Endothelial cell of umbilical vein (primary cell): ENCODE measurements at regions not wholly inside any gene's neighbourhood (a gene's known extent, or its start where the extent isn't known, plus 50 kb on each side); places are given as distances from the start of the nearest gene placed in this dataset.

Experiments used
- BruUV-seq: library from RNA; stranded (reverse); fragments of 400-500 nt; replicated peaks from 2 replicates; lab custom pipeline; 2021; lab: Mats Ljungman, UMichigan
- CTCF ChIA-PET: fragments of 300-600, 350-600 bp; sonication (Branson Sonifier 250); formaldehyde crosslinking; loops from one replicate; lab custom pipeline; 2021; ENCODE audit warnings: antibody characterized with exemption, inconsistent platforms; lab: Charles Lee
- POLR2A ChIA-PET: fragments of 300-600, 350-600 bp; sonication (Branson Sonifier 250); formaldehyde crosslinking; loops from one replicate; lab custom pipeline; 2021; ENCODE audit warnings: antibody characterized with exemption, inconsistent platforms; lab: Charles Lee
- DNase-seq: peaks from one replicate; pipeline ENCODE4 v3.0.0-alpha.2; 2011; ENCODE audit warnings: low read depth, low spot score
- FAIRE-seq: peaks from 2 replicates; lab custom pipeline; 2011; peaks lifted over from hg19 to GRCh38; lab: Jason Lieb, UNC
- H2AFZ ChIP-seq: 2 replicates; pipeline ENCODE4 v1.6.0; 2012; ENCODE audit warnings: low read depth, low read length, control low read depth, inconsistent platforms
- H3K27ac ChIP-seq: 2 replicates; pipeline ENCODE4 v1.5.1; 2011; ENCODE audit warnings: low read depth, mild to moderate bottlenecking, control low read depth, low read length, moderate library complexity; ENCODE audit not compliant: insufficient read depth
- H3K27me3 ChIP-seq, 2 experiments: 2 replicates each; pipeline versions ENCODE4 v1.6.0 to v1.6.1; 2011; ENCODE audit warnings: low read length in 2 of 2, mixed read lengths in 1 of 2; ENCODE audit not compliant: control insufficient read depth in 2 of 2, insufficient read depth in 2 of 2
- H3K36me3 ChIP-seq, 2 experiments: 2 replicates in 1 of 2; 3 replicates in 1 of 2; pipeline ENCODE4 v1.5.1; 2011; ENCODE audit warnings: low read length in 2 of 2, mild to moderate bottlenecking in 1 of 2, moderate library complexity in 1 of 2; ENCODE audit not compliant: control insufficient read depth in 2 of 2, insufficient read depth in 2 of 2; ENCODE audit errors: extremely low read depth in 1 of 2
- H3K4me1 ChIP-seq: 3 replicates; pipeline ENCODE4 v1.5.1; 2011; ENCODE audit warnings: mild to moderate bottlenecking, low read length; ENCODE audit not compliant: control insufficient read depth, insufficient read depth; ENCODE audit errors: extremely low read depth
- H3K4me2 ChIP-seq: 2 replicates; pipeline ENCODE4 v1.6.1; 2011; ENCODE audit warnings: low read length, control low read depth, mixed read lengths; ENCODE audit not compliant: insufficient read depth
- H3K4me3 ChIP-seq, 3 experiments: fragments of 200-600 bp in 1 of 3; sonication (generic), shearing (Covaris generic) in 1 of 3; replicated peaks in 1 of 3; 2 replicates each; pipeline ENCODE4 v1.5.1; 2011 to 2016; ENCODE audit warnings: control low read depth in 3 of 3, low read length in 3 of 3, mild to moderate bottlenecking in 2 of 3, inconsistent platforms in 1 of 3, low read depth in 1 of 3, moderate library complexity in 1 of 3; ENCODE audit not compliant: insufficient read depth in 1 of 3
- H3K79me2 ChIP-seq: 2 replicates; pipeline ENCODE4 v1.6.0; 2012; ENCODE audit warnings: low read length, inconsistent platforms; ENCODE audit not compliant: control insufficient read depth, insufficient read depth
- H3K9ac ChIP-seq: replicated peaks from 2 replicates; pipeline ENCODE3; 2011; ENCODE audit warnings: low read length, control low read depth; ENCODE audit not compliant: insufficient read depth; ENCODE audit errors: extremely low read depth
- H3K9me1 ChIP-seq: replicated peaks from 3 replicates; pipeline ENCODE4 v1.6.0; 2011; ENCODE audit warnings: mild to moderate bottlenecking, low read length; ENCODE audit not compliant: control insufficient read depth, insufficient read depth; ENCODE audit errors: extremely low read depth
- H3K9me3 ChIP-seq: replicated peaks from 2 replicates; pipeline ENCODE4 v1.5.1; 2012; ENCODE audit warnings: low read length, inconsistent platforms; ENCODE audit not compliant: control insufficient read depth, insufficient read depth
- H4K20me1 ChIP-seq: replicated peaks from 2 replicates; pipeline ENCODE3; 2011; ENCODE audit warnings: mild to moderate bottlenecking, low read length; ENCODE audit not compliant: control insufficient read depth, insufficient read depth; ENCODE audit errors: extremely low read depth
- EZH2 ChIP-seq: IDR thresholded peaks from 2 replicates; pipeline ENCODE4 v1.6.1; 2012; ENCODE audit warnings: borderline replicate concordance, low read depth, mild to moderate bottlenecking, moderate library complexity, low read length, inconsistent platforms; ENCODE audit not compliant: severe bottlenecking
- FOS ChIP-seq: IDR thresholded peaks from 2 replicates; pipeline ENCODE4 v1.6.1; 2011; ENCODE audit warnings: mild to moderate bottlenecking, low read length, moderate library complexity, borderline replicate concordance; ENCODE audit not compliant: insufficient read depth
- GATA2 ChIP-seq: IDR thresholded peaks from 2 replicates; pipeline ENCODE4 v1.7.0; 2011; ENCODE audit warnings: low read depth, mild to moderate bottlenecking, moderate library complexity, mixed read lengths, low read length; ENCODE audit not compliant: insufficient read length, insufficient read depth
- JUN ChIP-seq: IDR thresholded peaks from 2 replicates; pipeline ENCODE4 v1.6.1; 2011; ENCODE audit warnings: borderline replicate concordance, low read depth; ENCODE audit not compliant: insufficient read length, insufficient read depth
- MYC ChIP-seq: IDR thresholded peaks from one replicate; pipeline ENCODE4 v1.6.1; 2011; ENCODE audit warnings: mild to moderate bottlenecking, low read depth, low read length
- POLR2A ChIP-seq: IDR thresholded peaks from 2 replicates; pipeline ENCODE4 v1.6.1; 2012; ENCODE audit warnings: low read depth, mild to moderate bottlenecking, control low read depth, low read length
- POLR2AphosphoS5 ChIP-seq: IDR thresholded peaks from 2 replicates; pipeline ENCODE4 v1.6.1; 2012; ENCODE audit warnings: low read depth, mild to moderate bottlenecking, control low read depth, low read length, moderate library complexity; ENCODE audit not compliant: insufficient read depth
- dilution Hi-C: fragments of 300-500 bp; cut with MboI; formaldehyde crosslinking; loops from one replicate; pipeline ENCODE4 v1.15.0; 2019; ENCODE audit warnings: low sequenced_read_pairs; ENCODE audit not compliant: extremely low pct_ligation_motif_present
- intact Hi-C: fragments of 100-400 bp; cut with micrococcal nuclease; formaldehyde crosslinking; loops from one replicate; pipeline ENCODE4 v1.10.0; 2022
- TF ChIP-seq, protein P1 (sequence below), 2 donors: IDR thresholded peaks; 1 replicate in 1 of 2; 2 replicates in 1 of 2; pipeline ENCODE4 v1.5.1; 2011; ENCODE audit warnings: low read length in 2 of 2, mild to moderate bottlenecking in 2 of 2, moderate library complexity in 2 of 2, control low read depth in 1 of 2, inconsistent platforms in 1 of 2, low read depth in 1 of 2; ENCODE audit not compliant: insufficient read depth in 1 of 2; ENCODE audit errors: extremely low read depth in 1 of 2
- TF ChIP-seq, protein P2 (sequence below): IDR thresholded peaks from 2 replicates; pipeline ENCODE4 v1.6.1; 2011; ENCODE audit not compliant: insufficient read depth, insufficient read length

DNA sequence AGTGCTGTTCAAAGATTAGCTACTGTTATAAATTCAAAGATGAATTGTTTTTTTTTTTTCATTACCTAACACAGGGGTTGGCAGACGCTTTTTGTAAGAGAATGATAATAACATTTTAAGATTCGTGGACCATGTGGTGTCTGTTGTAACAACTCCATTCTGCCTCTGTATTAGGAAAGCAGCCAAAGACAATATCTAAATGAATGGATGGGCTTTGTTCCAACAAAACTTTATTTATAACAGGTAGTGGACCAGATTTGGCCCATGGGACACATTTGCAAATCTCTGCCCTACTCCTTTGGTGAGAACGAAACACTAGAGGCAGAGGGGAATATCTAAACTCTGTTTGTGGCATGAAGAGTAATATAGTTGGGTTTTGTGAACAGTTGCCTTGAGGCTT, 83.6 kb upstream of the BLID start:
- H3K27ac ChIP-seq: peak overlapping the region; percentile 20
- no peaks in the 10 kb centered on the region for H4K20me1 ChIP-seq
- intact Hi-C loops: loop anchor here (5.0 to 10.0 kb wide), 4 partner anchors 308 to 1865 kb away; partner anchors contain the start of genes ARHGEF12 and HSPA8
- dilution Hi-C loops: no loop called here
- no peak overlapping the region for H3K4me3 ChIP-seq
- H3K9me1 ChIP-seq: no peaks in the 10 kb centered on the region
- no peak overlapping the region for H3K9ac ChIP-seq
- TF ChIP-seq POLR2AphosphoS5: peak; percentile 56
- TF ChIP-seq, protein P1, sequence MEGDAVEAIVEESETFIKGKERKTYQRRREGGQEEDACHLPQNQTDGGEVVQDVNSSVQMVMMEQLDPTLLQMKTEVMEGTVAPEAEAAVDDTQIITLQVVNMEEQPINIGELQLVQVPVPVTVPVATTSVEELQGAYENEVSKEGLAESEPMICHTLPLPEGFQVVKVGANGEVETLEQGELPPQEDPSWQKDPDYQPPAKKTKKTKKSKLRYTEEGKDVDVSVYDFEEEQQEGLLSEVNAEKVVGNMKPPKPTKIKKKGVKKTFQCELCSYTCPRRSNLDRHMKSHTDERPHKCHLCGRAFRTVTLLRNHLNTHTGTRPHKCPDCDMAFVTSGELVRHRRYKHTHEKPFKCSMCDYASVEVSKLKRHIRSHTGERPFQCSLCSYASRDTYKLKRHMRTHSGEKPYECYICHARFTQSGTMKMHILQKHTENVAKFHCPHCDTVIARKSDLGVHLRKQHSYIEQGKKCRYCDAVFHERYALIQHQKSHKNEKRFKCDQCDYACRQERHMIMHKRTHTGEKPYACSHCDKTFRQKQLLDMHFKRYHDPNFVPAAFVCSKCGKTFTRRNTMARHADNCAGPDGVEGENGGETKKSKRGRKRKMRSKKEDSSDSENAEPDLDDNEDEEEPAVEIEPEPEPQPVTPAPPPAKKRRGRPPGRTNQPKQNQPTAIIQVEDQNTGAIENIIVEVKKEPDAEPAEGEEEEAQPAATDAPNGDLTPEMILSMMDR (IDR thresholded peaks at IDR 0.05; ENCODE audit: extremely low read depth in 1 of 2, insufficient read depth in 1 of 2, low read depth in 1 of 2, low read length in 2 of 2): no peak
- no peaks in the 10 kb centered on the region for H3K27me3 ChIP-seq
- ChIA-PET POLR2A (no interaction called here), CTCF (interaction anchor here (0.5 to 1.9 kb wide), 4 partner anchors 10 to 335 kb away, joined by 3 to 8 read pairs (median 3); no protein-coding TSS in a partner anchor)
- no peaks in the 10 kb centered on the region for H3K9me3 ChIP-seq
- FAIRE-seq: peak; percentile 49
- DNase-seq: peak; percentile 86
- no peaks in the 10 kb centered on the region for H3K36me3 ChIP-seq
- H3K4me2 ChIP-seq: peak overlapping the region; percentile 39
- peaks cover 64% of the 10 kb centered on the region for H3K4me1 ChIP-seq
- no peak overlapping the region for H2AFZ ChIP-seq
- no TSS peak for BruUV-seq
- H3K79me2 ChIP-seq: peaks cover 14% of the 10 kb centered on the region

DNA sequence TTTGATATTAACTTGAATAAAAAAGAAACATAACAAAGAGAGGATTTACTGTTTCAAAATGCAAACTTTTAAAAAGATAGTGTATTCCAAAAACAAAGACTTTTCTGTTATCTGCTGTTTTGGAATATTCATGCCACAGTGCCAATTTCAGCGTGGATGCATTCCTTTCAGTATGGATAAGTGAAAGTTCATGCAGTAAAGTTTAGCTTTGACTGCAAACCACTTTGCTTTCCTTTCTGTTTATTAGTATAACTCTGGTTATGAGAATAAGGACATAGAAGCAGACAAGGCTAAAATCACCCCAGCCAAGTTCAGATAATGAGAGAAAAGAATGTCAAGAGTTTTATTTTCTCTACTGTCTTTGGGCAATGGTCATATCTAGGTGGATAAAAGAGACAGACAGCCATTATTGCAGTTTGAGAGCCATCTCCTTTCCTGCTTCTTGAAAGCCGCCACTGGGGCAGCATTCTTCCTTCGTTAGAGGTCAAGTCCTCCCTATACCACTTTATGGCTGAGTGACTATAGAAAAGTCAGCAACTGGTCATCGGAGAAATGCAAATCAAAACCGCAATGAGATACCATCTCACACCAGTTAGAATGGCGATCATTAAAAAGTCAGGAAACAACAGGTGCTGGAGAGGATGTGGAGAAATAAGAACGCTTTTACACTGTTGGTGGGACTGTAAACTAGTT, 82.4 kb upstream of the BLID start:
- H3K9ac ChIP-seq: peak overlapping the region; percentile 77
- no peaks in the 10 kb centered on the region for H4K20me1 ChIP-seq
- peaks cover 14% of the 10 kb centered on the region for H3K79me2 ChIP-seq
- no peak overlapping the region for H2AFZ ChIP-seq
- peak overlapping the region; percentile 80 for H3K4me2 ChIP-seq
- no peaks in the 10 kb centered on the region for H3K36me3 ChIP-seq
- H3K4me3 ChIP-seq: no peak overlapping the region
- H3K27me3 ChIP-seq: no peaks in the 10 kb centered on the region
- ChIA-PET CTCF (interaction anchor here (0.9 to 1.0 kb wide), 2 partner anchors 9 to 90 kb away, joined by 5 to 7 read pairs; no protein-coding TSS in a partner anchor), POLR2A (no interaction called here)
- H3K9me3 ChIP-seq: no peaks in the 10 kb centered on the region
- TF ChIP-seq, protein P1 (IDR thresholded peaks at IDR 0.05; ENCODE audit: extremely low read depth in 1 of 2, insufficient read depth in 1 of 2, low read depth in 1 of 2, low read length in 2 of 2): no peak
- TF ChIP-seq GATA2: no peak
- TF ChIP-seq MYC: no peak
- TF ChIP-seq, protein P2, sequence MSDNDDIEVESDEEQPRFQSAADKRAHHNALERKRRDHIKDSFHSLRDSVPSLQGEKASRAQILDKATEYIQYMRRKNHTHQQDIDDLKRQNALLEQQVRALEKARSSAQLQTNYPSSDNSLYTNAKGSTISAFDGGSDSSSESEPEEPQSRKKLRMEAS: no peak
- no peak for TF ChIP-seq POLR2AphosphoS5
- no peak for TF ChIP-seq FOS
- TF ChIP-seq EZH2: no peak
- no peak for TF ChIP-seq JUN
- no peak for TF ChIP-seq POLR2A
- dilution Hi-C loops (no loop called here), intact Hi-C loops (loop anchor here (10.0 kb wide), 2 partner anchors 866 to 1864 kb away; partner anchors contain the start of genes ARHGEF12 and HSPA8)
- peak; percentile 20 for DNase-seq
- peaks cover 68% of the 10 kb centered on the region for H3K4me1 ChIP-seq
- H3K9me1 ChIP-seq: no peaks in the 10 kb centered on the region
- no TSS peak for BruUV-seq
- peak overlapping the region; percentile 95 for H3K27ac ChIP-seq
- FAIRE-seq: no peak
